ENCODE measurements at regions not wholly inside any gene's neighbourhood (a gene's known extent, or its start where the extent isn't known, plus 50 kb on each side); places are given as distances from the start of the nearest gene placed in this dataset.

DNA sequence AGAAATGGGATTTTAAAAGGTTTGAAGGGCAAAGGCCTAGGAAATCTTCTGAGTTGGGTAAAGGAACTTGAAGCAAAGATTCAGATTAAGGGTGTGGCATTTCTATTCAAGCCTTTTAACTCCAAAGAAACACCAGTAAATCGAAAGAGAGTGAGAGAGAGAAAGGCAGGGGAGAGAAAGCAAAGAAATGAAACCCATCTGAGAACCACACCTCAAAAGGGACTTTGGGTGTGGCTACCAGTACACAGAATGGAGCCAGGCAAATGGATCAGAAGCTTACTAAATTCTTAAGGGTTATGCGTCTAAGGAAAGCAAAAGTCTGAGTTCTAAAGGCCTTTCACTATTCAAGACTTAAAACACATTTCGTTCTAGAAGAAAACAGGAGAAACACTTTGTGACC, 277.4 kb downstream of the BCL11B start:
- Histone ChIP-seq H3K4me3 (replicated peaks in 1 of 3; ENCODE audit: insufficient read depth in 1 of 3, low read depth in 2 of 3, low read length in 3 of 3) (no peak overlapping the region), H3K4me1 (ENCODE audit: insufficient read depth, low read length) (no peaks in the 10 kb centered on the region), H4K20me1 (ENCODE audit: insufficient read depth, low read length) (no peaks in the 10 kb centered on the region), H3K9ac (ENCODE audit: insufficient read depth, low read depth, low read length) (no peak overlapping the region), H3K36me3 (replicated peaks in 1 of 2; ENCODE audit: control insufficient read depth in 1 of 2, insufficient read depth in 2 of 2, low read length in 2 of 2) (no peaks in the 10 kb centered on the region), H3K4me2 (ENCODE audit: low read depth, low read length) (no peak overlapping the region), H2AFZ (ENCODE audit: low read length) (no peak overlapping the region), H3K27me3 (ENCODE audit: control insufficient read depth in 1 of 2, insufficient read depth in 2 of 2, low read length in 2 of 2) (no peaks in the 10 kb centered on the region), H3K79me2 (ENCODE audit: insufficient read depth, low read length) (no peaks in the 10 kb centered on the region), H3K9me3 (ENCODE audit: low read length) (no peaks in the 10 kb centered on the region), H3K27ac (ENCODE audit: extremely low read length, insufficient read depth, low read length) (no peak overlapping the region)
- in situ Hi-C loops (cut with HindIII; ENCODE audit: extremely low pct_ligation_motif_present, low pct_unique_long_range_greater_than_20kb) = no loop called here
- 0% methylated on average over 3 of the region's 3 CpGs for WGBS (ENCODE audit: low lambda C conversion rate)
- DNase-seq (ENCODE audit: low spot score) (no peak), ATAC-seq (no peak), FAIRE-seq (no peak)
- no TSS peak for BruUV-seq (replicated peaks)
- POLR2A ChIA-PET = no interaction called here
- intact Hi-C loops (cut with micrococcal nuclease; ENCODE audit: unreplicated experiment) = no loop called here
- CTCF ChIA-PET (ENCODE audit: low intra/inter-chr PET ratio, low total read pairs) = no interaction called here
- TF ChIP-seq SMAD1 (CRISPR knock-in tag; IDR thresholded peaks at IDR 0.05; ENCODE audit: borderline replicate concordance, low read depth) (no peak), HNRNPUL1 (IDR thresholded peaks at IDR 0.05; ENCODE audit: low read depth, low read length) (no peak), NFE2L1 (CRISPR knock-in tag; IDR thresholded peaks at IDR 0.05; ENCODE audit: borderline replicate concordance) (no peak), SALL1 (CRISPR knock-in tag; IDR thresholded peaks at IDR 0.05) (no peak), YEATS2 (CRISPR knock-in tag; IDR thresholded peaks at IDR 0.05; ENCODE audit: borderline replicate concordance) (no peak), SOX13 (IDR thresholded peaks at IDR 0.05) (no peak), SOX13 (CRISPR knock-in tag; conservative IDR thresholded peaks at IDR 0.05 in 1 of 2, IDR thresholded peaks at IDR 0.05 in 1 of 2) (no peak), HOXA9 (CRISPR knock-in tag; IDR thresholded peaks at IDR 0.05; ENCODE audit: borderline replicate concordance) (no peak), EED (CRISPR knock-in tag; IDR thresholded peaks at IDR 0.05) (no peak), HIVEP1 (CRISPR knock-in tag; IDR thresholded peaks at IDR 0.05) (no peak), ZNF746 (CRISPR knock-in tag; IDR thresholded peaks at IDR 0.05) (no peak), BHLHE40 (IDR thresholded peaks at IDR 0.05; ENCODE audit: low read length) (no peak), MLLT10 (CRISPR knock-in tag; IDR thresholded peaks at IDR 0.05) (no peak), ISL2 (CRISPR knock-in tag; IDR thresholded peaks at IDR 0.05) (no peak), ZNF383 (CRISPR knock-in tag; IDR thresholded peaks at IDR 0.05; ENCODE audit: borderline replicate concordance) (no peak), ZSCAN31 (CRISPR knock-in tag; IDR thresholded peaks at IDR 0.05; ENCODE audit: low read depth) (no peak)
- TF ChIP-seq, protein P1, sequence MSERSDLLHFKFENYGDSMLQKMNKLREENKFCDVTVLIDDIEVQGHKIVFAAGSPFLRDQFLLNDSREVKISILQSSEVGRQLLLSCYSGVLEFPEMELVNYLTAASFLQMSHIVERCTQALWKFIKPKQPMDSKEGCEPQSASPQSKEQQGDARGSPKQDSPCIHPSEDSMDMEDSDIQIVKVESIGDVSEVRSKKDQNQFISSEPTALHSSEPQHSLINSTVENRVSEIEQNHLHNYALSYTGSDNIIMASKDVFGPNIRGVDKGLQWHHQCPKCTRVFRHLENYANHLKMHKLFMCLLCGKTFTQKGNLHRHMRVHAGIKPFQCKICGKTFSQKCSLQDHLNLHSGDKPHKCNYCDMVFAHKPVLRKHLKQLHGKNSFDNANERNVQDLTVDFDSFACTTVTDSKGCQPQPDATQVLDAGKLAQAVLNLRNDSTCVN (CRISPR knock-in tag; IDR thresholded peaks at IDR 0.05; ENCODE audit: borderline replicate concordance) = no peak
- TF ChIP-seq, protein P2, sequence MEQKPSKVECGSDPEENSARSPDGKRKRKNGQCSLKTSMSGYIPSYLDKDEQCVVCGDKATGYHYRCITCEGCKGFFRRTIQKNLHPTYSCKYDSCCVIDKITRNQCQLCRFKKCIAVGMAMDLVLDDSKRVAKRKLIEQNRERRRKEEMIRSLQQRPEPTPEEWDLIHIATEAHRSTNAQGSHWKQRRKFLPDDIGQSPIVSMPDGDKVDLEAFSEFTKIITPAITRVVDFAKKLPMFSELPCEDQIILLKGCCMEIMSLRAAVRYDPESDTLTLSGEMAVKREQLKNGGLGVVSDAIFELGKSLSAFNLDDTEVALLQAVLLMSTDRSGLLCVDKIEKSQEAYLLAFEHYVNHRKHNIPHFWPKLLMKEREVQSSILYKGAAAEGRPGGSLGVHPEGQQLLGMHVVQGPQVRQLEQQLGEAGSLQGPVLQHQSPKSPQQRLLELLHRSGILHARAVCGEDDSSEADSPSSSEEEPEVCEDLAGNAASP (CRISPR knock-in tag; IDR thresholded peaks at IDR 0.05; ENCODE audit: borderline replicate concordance) = no peak
- TF ChIP-seq, protein P3, sequence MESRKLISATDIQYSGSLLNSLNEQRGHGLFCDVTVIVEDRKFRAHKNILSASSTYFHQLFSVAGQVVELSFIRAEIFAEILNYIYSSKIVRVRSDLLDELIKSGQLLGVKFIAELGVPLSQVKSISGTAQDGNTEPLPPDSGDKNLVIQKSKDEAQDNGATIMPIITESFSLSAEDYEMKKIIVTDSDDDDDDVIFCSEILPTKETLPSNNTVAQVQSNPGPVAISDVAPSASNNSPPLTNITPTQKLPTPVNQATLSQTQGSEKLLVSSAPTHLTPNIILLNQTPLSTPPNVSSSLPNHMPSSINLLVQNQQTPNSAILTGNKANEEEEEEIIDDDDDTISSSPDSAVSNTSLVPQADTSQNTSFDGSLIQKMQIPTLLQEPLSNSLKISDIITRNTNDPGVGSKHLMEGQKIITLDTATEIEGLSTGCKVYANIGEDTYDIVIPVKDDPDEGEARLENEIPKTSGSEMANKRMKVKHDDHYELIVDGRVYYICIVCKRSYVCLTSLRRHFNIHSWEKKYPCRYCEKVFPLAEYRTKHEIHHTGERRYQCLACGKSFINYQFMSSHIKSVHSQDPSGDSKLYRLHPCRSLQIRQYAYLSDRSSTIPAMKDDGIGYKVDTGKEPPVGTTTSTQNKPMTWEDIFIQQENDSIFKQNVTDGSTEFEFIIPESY (CRISPR knock-in tag; IDR thresholded peaks at IDR 0.05) = no peak
- TF ChIP-seq, protein P4, sequence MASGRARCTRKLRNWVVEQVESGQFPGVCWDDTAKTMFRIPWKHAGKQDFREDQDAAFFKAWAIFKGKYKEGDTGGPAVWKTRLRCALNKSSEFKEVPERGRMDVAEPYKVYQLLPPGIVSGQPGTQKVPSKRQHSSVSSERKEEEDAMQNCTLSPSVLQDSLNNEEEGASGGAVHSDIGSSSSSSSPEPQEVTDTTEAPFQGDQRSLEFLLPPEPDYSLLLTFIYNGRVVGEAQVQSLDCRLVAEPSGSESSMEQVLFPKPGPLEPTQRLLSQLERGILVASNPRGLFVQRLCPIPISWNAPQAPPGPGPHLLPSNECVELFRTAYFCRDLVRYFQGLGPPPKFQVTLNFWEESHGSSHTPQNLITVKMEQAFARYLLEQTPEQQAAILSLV (CRISPR knock-in tag; IDR thresholded peaks at IDR 0.05; ENCODE audit: borderline replicate concordance) = no peak

All from HepG2 (cell line).